ENCODE measurements at regions not wholly inside any gene's neighbourhood (a gene's known extent, or its start where the extent isn't known, plus 50 kb on each side); places are given as distances from the start of the nearest gene placed in this dataset.

GRCh38 chr11:10625982-10626311 lies 57.5 kb upstream of the LYVE1 start:
- Histone ChIP-seq H3K27ac (ENCODE audit: poor library complexity, severe bottlenecking) (no peak overlapping the region), H3K36me3 (ENCODE audit: low read depth) (no peaks in the 10 kb centered on the region), H3K4me1 (ENCODE audit: insufficient read depth, poor library complexity, severe bottlenecking) (no peaks in the 10 kb centered on the region), H3K9me3 (ENCODE audit: severe bottlenecking) (no peaks in the 10 kb centered on the region), H3K4me3 (ENCODE audit: severe bottlenecking) (no peak overlapping the region), H3K27me3 (ENCODE audit: insufficient read depth, poor library complexity, severe bottlenecking) (no peaks in the 10 kb centered on the region)
- TF ChIP-seq, protein P1, sequence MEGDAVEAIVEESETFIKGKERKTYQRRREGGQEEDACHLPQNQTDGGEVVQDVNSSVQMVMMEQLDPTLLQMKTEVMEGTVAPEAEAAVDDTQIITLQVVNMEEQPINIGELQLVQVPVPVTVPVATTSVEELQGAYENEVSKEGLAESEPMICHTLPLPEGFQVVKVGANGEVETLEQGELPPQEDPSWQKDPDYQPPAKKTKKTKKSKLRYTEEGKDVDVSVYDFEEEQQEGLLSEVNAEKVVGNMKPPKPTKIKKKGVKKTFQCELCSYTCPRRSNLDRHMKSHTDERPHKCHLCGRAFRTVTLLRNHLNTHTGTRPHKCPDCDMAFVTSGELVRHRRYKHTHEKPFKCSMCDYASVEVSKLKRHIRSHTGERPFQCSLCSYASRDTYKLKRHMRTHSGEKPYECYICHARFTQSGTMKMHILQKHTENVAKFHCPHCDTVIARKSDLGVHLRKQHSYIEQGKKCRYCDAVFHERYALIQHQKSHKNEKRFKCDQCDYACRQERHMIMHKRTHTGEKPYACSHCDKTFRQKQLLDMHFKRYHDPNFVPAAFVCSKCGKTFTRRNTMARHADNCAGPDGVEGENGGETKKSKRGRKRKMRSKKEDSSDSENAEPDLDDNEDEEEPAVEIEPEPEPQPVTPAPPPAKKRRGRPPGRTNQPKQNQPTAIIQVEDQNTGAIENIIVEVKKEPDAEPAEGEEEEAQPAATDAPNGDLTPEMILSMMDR (IDR thresholded peaks at IDR 0.05; ENCODE audit: poor library complexity, severe bottlenecking), result no peak
- ATAC-seq (ENCODE audit: low read depth) (no peak), DNase-seq (ENCODE audit: low spot score) (no peak)

DNA sequence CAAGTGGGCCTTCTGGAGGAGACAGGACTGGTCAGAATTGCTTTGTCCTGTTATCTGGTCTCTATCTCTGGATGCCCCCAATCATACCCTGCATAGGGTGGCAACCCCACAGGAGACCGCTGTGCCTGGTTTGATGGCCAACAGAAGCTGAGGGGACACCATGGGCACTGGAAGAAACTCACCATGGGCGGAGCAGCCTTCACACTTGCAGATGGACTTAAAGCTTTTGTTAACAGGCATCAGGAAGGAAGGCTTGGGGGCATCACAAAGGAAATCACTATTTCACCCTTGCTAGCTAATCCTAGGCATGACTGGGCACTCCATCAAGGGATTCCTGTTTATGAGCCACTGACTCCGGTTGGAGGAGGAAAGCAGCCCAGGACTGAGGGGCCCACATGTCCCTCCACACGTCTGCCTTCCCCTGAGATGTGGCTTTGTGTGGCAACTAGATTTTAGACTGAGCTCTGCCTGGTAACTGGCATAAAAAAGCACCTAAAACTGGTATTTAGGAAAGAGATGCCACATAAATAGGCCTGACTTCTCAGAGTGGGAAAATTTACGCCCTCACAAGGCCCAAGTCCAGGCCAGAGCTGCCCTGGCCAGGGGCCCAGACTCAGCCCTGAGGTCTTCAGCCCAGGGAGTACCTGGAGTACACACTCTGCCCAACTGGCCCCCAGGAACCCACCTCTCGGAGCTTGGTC lies 57.0 kb upstream of the LYVE1 start:
- H3K4me3 ChIP-seq (ENCODE audit: severe bottlenecking), result no peak overlapping the region
- H3K36me3 ChIP-seq (ENCODE audit: low read depth), result no peaks in the 10 kb centered on the region
- no peak overlapping the region for H3K27ac ChIP-seq (ENCODE audit: poor library complexity, severe bottlenecking)
- H3K4me1 ChIP-seq (ENCODE audit: insufficient read depth, poor library complexity, severe bottlenecking), result no peaks in the 10 kb centered on the region
- DNase-seq (ENCODE audit: low spot score) (no peak), ATAC-seq (ENCODE audit: low read depth) (no peak)
- no peaks in the 10 kb centered on the region for H3K9me3 ChIP-seq (ENCODE audit: severe bottlenecking)
- H3K27me3 ChIP-seq (ENCODE audit: insufficient read depth, poor library complexity, severe bottlenecking), result no peaks in the 10 kb centered on the region
- TF ChIP-seq, protein P1 (IDR thresholded peaks at IDR 0.05; ENCODE audit: poor library complexity, severe bottlenecking), result no peak

GRCh38 chr11:10623797-10624761 lies 55.6 kb upstream of the LYVE1 start:
- no peak overlapping the region for H3K4me3 ChIP-seq (ENCODE audit: severe bottlenecking)
- no peak for ATAC-seq (ENCODE audit: low read depth)
- TF ChIP-seq, protein P1 (IDR thresholded peaks at IDR 0.05; ENCODE audit: poor library complexity, severe bottlenecking), result peak; percentile 35
- no peak overlapping the region for H3K27ac ChIP-seq (ENCODE audit: poor library complexity, severe bottlenecking)
- no peaks in the 10 kb centered on the region for H3K4me1 ChIP-seq (ENCODE audit: insufficient read depth, poor library complexity, severe bottlenecking)
- H3K9me3 ChIP-seq (ENCODE audit: severe bottlenecking), result no peaks in the 10 kb centered on the region
- H3K27me3 ChIP-seq (ENCODE audit: insufficient read depth, poor library complexity, severe bottlenecking), result no peaks in the 10 kb centered on the region
- no peak for DNase-seq (ENCODE audit: low spot score)
- H3K36me3 ChIP-seq (ENCODE audit: low read depth), result no peaks in the 10 kb centered on the region

DNA sequence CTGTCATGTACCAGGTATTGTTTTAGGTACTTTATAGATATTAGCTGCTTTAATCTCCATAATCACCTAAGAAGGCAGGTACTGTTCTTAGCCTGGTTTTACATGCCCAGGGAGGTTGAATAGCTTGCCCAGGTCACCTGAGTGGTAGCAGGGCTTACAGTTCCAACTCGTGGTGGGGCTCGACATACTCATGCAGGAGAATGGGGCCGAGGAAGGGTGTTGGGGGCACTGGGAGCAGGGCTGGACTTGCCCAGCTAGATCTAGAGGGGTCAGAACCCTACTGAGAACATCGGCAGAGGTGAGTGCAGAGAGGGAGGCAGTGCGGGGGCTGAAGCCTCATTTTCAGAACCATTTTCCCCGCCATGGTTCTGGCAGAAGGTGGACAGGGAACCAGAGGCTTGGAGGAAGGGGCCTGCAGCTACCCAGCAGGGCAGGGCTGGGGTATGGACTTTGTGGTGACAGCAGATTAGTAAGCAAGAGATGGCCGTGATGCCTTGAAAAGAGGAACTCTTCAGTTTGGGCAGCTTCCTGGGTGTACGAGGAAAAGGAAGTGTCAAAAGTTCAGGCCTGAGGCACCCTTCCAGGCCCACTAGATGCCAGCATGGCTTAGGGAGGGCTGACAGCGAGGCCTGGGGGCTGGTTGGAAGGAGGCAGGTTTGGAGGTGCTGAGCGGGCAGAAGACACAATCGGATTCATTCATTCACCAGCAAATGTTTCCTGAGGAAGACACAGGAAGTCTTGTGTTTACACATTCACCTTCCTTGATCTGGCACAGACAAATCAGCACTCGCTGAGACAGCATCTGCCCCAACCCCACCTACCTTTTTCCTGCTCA lies 54.7 kb upstream of the LYVE1 start:
- no peaks in the 10 kb centered on the region for H3K36me3 ChIP-seq (ENCODE audit: low read depth)
- no peaks in the 10 kb centered on the region for H3K9me3 ChIP-seq (ENCODE audit: severe bottlenecking)
- no peaks in the 10 kb centered on the region for H3K27me3 ChIP-seq (ENCODE audit: insufficient read depth, poor library complexity, severe bottlenecking)
- H3K4me3 ChIP-seq (ENCODE audit: severe bottlenecking), result no peak overlapping the region
- H3K4me1 ChIP-seq (ENCODE audit: insufficient read depth, poor library complexity, severe bottlenecking), result no peaks in the 10 kb centered on the region
- no peak overlapping the region for H3K27ac ChIP-seq (ENCODE audit: poor library complexity, severe bottlenecking)
- TF ChIP-seq, protein P1 (IDR thresholded peaks at IDR 0.05; ENCODE audit: poor library complexity, severe bottlenecking), result no peak
- ATAC-seq (ENCODE audit: low read depth) (no peak), DNase-seq (ENCODE audit: low spot score) (no peak)
